ENCODE measurements at regions not wholly inside any gene's neighbourhood (a gene's known extent, or its start where the extent isn't known, plus 50 kb on each side); places are given as distances from the start of the nearest gene placed in this dataset.

- TF ChIP-seq POLR2A (IDR thresholded peaks at IDR 0.05) = no peak
- TF ChIP-seq CTCF (IDR thresholded peaks at IDR 0.05) = no peak
Measured at GRCh38 chr11:36822829-36823228, 224.8 kb upstream of the RAG2 start.
